LNCAP (cell line): ENCODE measurements at regions not wholly inside any gene's neighbourhood (a gene's known extent, or its start where the extent isn't known, plus 50 kb on each side); places are given as distances from the start of the nearest gene placed in this dataset.

Experiments used
- CTCF ChIP-seq: fragments of 450-650 bp; IDR thresholded peaks from 2 replicates; pipeline ENCODE4 v1.5.1; 2017; ENCODE audit warnings: mild to moderate bottlenecking

GRCh38 chr6:8825726-8826125 is 390.4 kb upstream of the SLC35B3 start:
- no peak for TF ChIP-seq CTCF

GRCh38 chr6:8821981-8822381 is 386.6 kb upstream of the SLC35B3 start:
- TF ChIP-seq CTCF: no peak

GRCh38 chr6:8820313-8820712 is 385.0 kb upstream of the SLC35B3 start:
- TF ChIP-seq CTCF: no peak

DNA sequence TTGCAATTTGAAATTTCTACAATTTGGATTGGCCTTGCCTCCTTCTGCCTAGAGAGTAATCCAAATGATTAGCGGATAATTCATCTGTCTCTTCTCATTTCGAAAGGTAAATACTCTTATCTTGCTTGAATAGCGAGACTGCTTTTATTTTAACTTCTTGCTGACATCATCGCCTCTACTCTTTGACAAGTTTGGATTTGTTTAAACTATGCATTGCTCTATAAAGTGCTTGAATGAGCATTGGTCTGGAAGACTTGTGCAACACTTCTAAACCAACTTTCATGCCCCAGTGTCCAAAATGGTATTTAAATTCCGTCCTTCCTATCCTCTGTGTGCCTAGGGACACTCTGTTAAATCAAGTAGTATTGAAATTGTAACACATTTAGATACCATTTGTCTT is 384.1 kb upstream of the SLC35B3 start:
- TF ChIP-seq CTCF: no peak

- no peak for TF ChIP-seq CTCF
Observed at GRCh38 chr6:8814440-8815000, 379.2 kb upstream of the SLC35B3 start.

GRCh38 chr6:8810325-8810724 is 375.0 kb upstream of the SLC35B3 start:
- no peak for TF ChIP-seq CTCF

DNA sequence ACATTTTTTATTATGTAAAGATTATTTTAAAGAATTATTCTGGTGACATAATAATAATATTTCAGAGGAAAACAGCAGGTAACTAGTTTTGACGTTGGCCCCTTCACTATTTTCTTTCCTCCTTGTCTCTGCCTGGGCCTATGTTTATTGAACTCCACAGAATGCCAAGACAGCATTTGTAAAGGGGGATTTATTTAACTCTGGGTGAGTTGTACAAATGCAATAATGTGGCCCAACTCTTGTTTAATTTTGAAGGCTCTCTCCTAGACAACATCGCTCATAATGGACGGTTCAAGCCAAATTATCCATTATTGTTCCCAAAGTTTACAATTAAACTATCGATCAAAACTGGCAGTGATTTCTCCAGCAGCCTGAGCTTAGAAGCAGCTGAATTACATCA is 374.3 kb upstream of the SLC35B3 start:
- no peak for TF ChIP-seq CTCF

- no peak for TF ChIP-seq CTCF
Observed at GRCh38 chr6:8803181-8803760, 367.9 kb upstream of the SLC35B3 start.
